NCI-H2107 treated with DMSO at 0.1 percent for 48 hours (cell line): ENCODE measurements at regions not wholly inside any gene's neighbourhood (a gene's known extent, or its start where the extent isn't known, plus 50 kb on each side); places are given as distances from the start of the nearest gene placed in this dataset.

Experiments used
- DNase-seq: peaks from one replicate; lab custom pipeline; 2025; ENCODE audit not compliant: unreplicated experiment; lab: John Stamatoyannopoulos, UW

GRCh38 chr10:58014436-58014835, 253.3 kb downstream of the IPMK start:
- DNase-seq = no peak

- no peak for DNase-seq
These were observed 254.3 kb downstream of the IPMK start for GRCh38 chr10:58013406-58013805.

- no peak for DNase-seq
These were observed 257.5 kb downstream of the IPMK start for GRCh38 chr10:58010073-58010702.

GRCh38 chr10:58003945-58004344, 263.7 kb downstream of the IPMK start:
- no peak for DNase-seq

GRCh38 chr10:58001159-58001558, 266.5 kb downstream of the IPMK start:
- no peak for DNase-seq

GRCh38 chr10:57996536-57996935, 271.2 kb downstream of the IPMK start:
- DNase-seq = no peak

GRCh38 chr10:57993302-57993701, 274.4 kb downstream of the IPMK start:
- no peak for DNase-seq

- no peak for DNase-seq
These were observed 275.2 kb downstream of the IPMK start for GRCh38 chr10:57992321-57993077.

GRCh38 chr10:57988964-57989363, 278.7 kb downstream of the IPMK start:
- no peak for DNase-seq

GRCh38 chr10:57987055-57987721, 280.5 kb downstream of the IPMK start:
- DNase-seq = no peak

- DNase-seq = no peak
These were observed 281.3 kb downstream of the IPMK start for GRCh38 chr10:57986422-57986821.

GRCh38 chr10:57983281-57983791, 284.4 kb downstream of the IPMK start:
- DNase-seq = no peak

- DNase-seq = no peak
These were observed 285.6 kb downstream of the IPMK start for GRCh38 chr10:57982091-57982490.

- DNase-seq = no peak
These were observed 287.7 kb downstream of the IPMK start for GRCh38 chr10:57979956-57980355.

- no peak for DNase-seq
These were observed 288.2 kb downstream of the IPMK start for GRCh38 chr10:57979491-57979890.

- DNase-seq = no peak
These were observed 290.4 kb downstream of the IPMK start for GRCh38 chr10:57977262-57977661.

GRCh38 chr10:57973451-57973850, 294.2 kb downstream of the IPMK start:
- DNase-seq = no peak

GRCh38 chr10:57972783-57973182, 294.9 kb downstream of the IPMK start:
- DNase-seq = no peak

GRCh38 chr10:57968328-57969016, 299.2 kb downstream of the IPMK start:
- no peak for DNase-seq

- no peak for DNase-seq
These were observed 303.3 kb downstream of the IPMK start for GRCh38 chr10:57964351-57964750.

GRCh38 chr10:57963546-57963945, 304.1 kb downstream of the IPMK start:
- DNase-seq = no peak
